BLaER1 treated with 17β-estradiol and CSF1 and Interleukin-3, amounts not matched to agents 10 nM and 100 nM (cell line): ENCODE measurements at regions not wholly inside any gene's neighbourhood (a gene's known extent, or its start where the extent isn't known, plus 50 kb on each side); places are given as distances from the start of the nearest gene placed in this dataset.
"Not testable (repeated sequence)": the region's sequence is repeated elsewhere in the genome, so short reads cannot be mapped to it uniquely, and the experiment has no call there.

Source experiments
- H3K27ac ChIP-seq, 11 experiments: shearing (Covaris generic); formaldehyde crosslinking; 2 replicates each; pipeline ENCODE4 v1.8.1; 2022
- H3K27me3 ChIP-seq, 11 experiments: shearing (Covaris generic); formaldehyde crosslinking; 2 replicates each; pipeline ENCODE4 v1.8.1; 2022
- H3K36me3 ChIP-seq, 11 experiments: shearing (Covaris generic); formaldehyde crosslinking; 2 replicates each; pipeline ENCODE4 v1.8.1; 2022
- H3K4me1 ChIP-seq, 10 experiments: shearing (Covaris generic); formaldehyde crosslinking; 2 replicates each; pipeline ENCODE4 v1.8.1; 2022
- H3K4me2 ChIP-seq, 11 experiments: shearing (Covaris generic); formaldehyde crosslinking; 2 replicates each; pipeline ENCODE4 v1.8.1; 2022
- H3K4me3 ChIP-seq, 10 experiments: shearing (Covaris generic); formaldehyde crosslinking; 2 replicates each; pipeline ENCODE4 v1.8.1; 2022
- H3K9ac ChIP-seq, 11 experiments: shearing (Covaris generic); formaldehyde crosslinking; 2 replicates each; pipeline ENCODE4 v1.8.1; 2022
- H3K9me3 ChIP-seq, 11 experiments: shearing (Covaris generic); formaldehyde crosslinking; replicated peaks in 1 of 11; 2 replicates each; pipeline ENCODE4 v1.8.1; 2022
- H4K20me1 ChIP-seq, 11 experiments: shearing (Covaris generic); formaldehyde crosslinking; 2 replicates each; pipeline ENCODE4 v1.8.1; 2022
- Cebpa-rat ChIP-seq, 11 experiments: shearing (Covaris generic); IDR thresholded peaks; 2 replicates each; pipeline ENCODE4 v1.8.1; 2022

DNA sequence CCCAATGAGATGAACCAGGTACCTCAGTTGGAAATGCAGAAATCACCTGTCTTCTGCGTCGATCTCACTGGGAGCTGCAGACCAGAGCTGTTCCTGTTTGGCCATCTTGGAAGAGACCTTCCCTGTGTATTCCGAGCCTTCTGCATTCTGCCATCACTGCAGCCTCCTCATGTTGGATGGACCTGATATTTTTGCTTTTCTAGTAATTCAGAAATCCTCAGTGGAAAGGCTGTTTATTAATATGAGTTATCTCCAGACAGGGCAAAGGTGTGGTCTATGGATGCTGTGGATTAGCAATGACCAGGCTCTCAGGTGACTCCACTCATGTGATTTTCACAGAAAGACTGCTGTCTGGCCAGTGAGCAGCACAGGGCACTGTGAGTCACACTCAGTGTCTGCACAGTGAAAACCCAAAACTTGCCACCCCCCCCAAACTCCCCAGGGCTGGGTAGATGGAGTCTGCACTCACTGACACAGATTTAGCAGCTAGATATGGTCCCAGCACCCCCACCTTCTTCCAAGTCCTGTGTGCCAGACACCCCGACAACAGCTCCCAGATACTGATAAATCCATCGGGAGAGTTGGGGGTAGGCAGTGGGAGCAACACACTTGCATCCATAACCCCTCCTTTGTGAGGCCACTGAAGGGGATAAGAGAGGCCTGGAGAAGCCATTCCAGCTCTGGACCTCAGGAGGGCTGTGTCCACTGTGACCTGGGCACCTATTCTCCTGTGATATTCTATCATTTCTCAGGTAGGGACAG is 75.2 kb upstream of the TOP3B start:
- no peak overlapping the region for H3K4me2 ChIP-seq
- no peaks in the 10 kb centered on the region for H4K20me1 ChIP-seq
- H3K4me3 ChIP-seq, result no peak overlapping the region
- H3K36me3 ChIP-seq, result no peaks in the 10 kb centered on the region
- no peak overlapping the region for H3K27ac ChIP-seq
- H3K9ac ChIP-seq, result no peak overlapping the region
- H3K4me1 ChIP-seq, result peaks cover 6 to 37% (median 32%) of the 10 kb centered on the region in 10 experiments; a peak in 18 of 20 replicates
- H3K9me3 ChIP-seq, result 0 out of 22 replicates have a peak, but pooled peaks cover 0 to 3% (median 0%) of the 10 kb centered on the region in 11 experiments
- peaks cover 0 to 18% (median 10%) of the 10 kb centered on the region in 11 experiments; a peak in 13 of 22 replicates for H3K27me3 ChIP-seq
- no peak for TF ChIP-seq Cebpa-rat (IDR thresholded peaks at IDR 0.05)

DNA sequence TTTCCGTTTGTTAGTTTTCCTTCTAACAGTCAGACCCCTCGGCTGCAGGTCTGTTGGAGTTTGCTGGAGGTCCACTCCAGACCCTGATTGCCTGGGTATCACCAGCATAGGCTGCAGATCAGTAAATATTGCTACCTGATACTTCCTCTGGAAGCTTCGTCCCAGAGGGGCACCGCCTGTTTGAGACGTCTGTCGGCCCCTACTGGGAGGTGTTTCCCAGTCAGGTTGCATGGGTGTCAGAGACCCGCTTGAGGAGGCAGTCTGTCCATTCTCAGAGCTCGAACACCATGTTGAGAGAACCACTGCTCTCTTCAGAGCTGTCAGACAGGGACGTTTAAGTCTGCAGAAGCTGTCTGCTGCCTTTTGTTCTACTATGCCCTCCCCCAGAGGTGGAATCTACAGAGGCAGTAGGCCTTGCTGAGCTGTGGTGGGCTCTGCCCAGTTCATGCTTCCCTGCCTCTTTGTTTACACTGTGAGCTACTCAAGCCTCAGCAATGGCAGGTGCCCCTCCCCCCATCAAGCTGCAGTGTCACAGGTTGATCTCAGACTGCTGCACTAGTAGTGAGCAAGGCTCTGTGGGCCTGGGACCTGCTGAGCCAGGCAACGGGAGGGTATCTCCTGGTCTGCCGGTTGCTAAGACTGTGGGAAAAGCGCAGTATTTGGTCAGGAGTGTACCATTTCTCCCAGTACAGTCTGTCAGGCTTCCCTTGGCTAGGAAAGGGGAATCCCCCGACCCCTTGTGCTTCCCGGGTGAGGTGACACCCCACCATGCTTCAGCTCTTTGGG is 74.4 kb upstream of the TOP3B start:
- H3K4me1 ChIP-seq, result peaks cover 5 to 33% (median 27%) of the 10 kb centered on the region in 10 experiments; a peak in 18 of 20 replicates
- H3K4me3 ChIP-seq, H3K4me2 ChIP-seq, H3K36me3 ChIP-seq, H3K9ac ChIP-seq, H3K9me3 ChIP-seq, H3K27ac ChIP-seq, H4K20me1 ChIP-seq: not testable (repeated sequence)
- peaks cover 0 to 18% (median 10%) of the 10 kb centered on the region in 11 experiments; a peak in 13 of 22 replicates for H3K27me3 ChIP-seq

DNA sequence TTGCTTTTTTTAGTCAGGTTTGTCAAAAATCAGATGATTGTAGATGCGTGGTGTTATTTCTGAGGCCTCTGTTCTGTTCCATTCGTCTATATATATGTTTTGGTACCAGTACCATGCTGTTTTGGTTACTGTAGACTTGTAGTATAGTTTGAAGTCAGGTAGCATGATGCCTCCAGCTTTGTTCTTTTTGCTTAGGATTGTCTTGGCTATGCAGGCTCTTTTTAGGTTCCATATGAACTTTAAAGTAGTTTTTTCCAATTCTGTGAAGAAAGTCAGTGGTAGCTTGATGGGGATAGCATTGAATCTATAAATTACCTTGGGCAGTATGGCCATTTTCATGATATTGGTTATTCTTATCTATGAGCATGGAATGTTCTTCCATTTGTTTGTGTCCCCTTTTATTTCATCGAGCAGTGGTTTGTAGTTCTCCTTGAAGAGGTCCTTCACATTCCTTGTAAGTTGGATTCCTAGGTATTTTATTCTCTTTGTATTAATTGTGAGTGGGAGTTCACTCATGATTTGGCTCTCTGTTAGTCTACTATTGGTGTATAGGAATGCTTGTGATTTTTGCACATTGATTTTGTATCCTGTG is 70.1 kb upstream of the TOP3B start:
- not testable (repeated sequence) for H3K9me3 ChIP-seq, H3K27ac ChIP-seq, H3K36me3 ChIP-seq, H3K4me2 ChIP-seq, H3K27me3 ChIP-seq, H3K4me3 ChIP-seq, H4K20me1 ChIP-seq, H3K9ac ChIP-seq, H3K4me1 ChIP-seq

DNA sequence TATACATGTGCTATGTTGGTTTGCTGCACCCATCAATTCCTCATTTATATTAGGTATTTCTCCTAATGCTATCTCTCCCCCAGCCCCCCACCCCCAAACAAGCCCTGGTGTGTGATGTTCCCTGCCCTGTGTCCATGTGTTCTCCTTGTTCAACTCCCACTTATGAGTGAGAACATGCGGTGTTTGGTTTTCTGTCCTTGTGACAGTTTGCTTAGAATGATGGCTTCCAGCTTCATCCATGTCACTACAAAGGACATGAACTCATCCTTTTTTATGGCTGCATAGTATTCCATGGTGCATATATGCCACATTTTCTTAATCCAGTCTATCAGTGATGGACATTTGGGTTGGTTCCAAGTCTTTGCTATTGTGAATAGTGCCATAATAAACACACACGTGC is 68.4 kb upstream of the TOP3B start:
- not testable (repeated sequence) for H3K4me2 ChIP-seq, H3K27me3 ChIP-seq
- H3K4me1 ChIP-seq, result peaks cover 0 to 14% (median 9%) of the 10 kb centered on the region in 10 experiments; a peak in 15 of 20 replicates

DNA sequence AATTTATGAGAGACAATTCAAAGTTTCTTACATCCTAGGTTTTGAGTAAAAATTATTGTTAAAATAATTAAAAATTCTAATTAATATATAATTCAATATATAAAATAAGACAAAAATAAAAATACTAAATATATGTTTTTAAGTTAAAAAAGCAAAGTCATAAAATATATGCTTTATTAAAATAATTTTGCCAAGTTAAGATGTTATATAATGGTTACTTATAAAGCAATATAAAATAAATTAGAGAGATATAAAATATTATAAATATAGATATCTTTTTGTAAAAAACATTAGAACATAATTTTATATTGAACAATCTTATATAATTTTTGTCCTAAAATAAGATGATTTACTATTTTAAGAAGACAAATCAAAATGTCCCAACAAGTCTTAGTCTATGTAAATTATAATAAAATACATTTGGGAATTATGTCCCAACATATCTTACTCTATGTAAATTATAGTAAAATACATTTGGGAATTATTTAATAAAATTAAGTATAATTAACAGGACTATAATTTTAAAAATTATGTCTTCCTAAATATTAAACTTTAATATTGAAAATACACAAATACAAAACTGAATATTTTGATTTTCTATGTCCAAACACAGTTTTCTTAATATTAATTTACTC is 67.7 kb upstream of the TOP3B start:
- Histone ChIP-seq H3K4me1 (peaks cover 0 to 21% (median 17%) of the 10 kb centered on the region in 10 experiments; a peak in 16 of 20 replicates), H4K20me1 (no peaks in the 10 kb centered on the region), H3K9me3 (peaks cover 0 to 3% (median 0%) of the 10 kb centered on the region in 11 experiments; a peak in 2 of 22 replicates), H3K9ac (no peak overlapping the region), H3K36me3 (no peaks in the 10 kb centered on the region), H3K27me3 (no peaks in the 10 kb centered on the region), H3K4me3 (no peak overlapping the region), H3K27ac (no peak overlapping the region), H3K4me2 (no peak overlapping the region)
- TF ChIP-seq Cebpa-rat (IDR thresholded peaks at IDR 0.05), result no peak

More for the DNA sequence above, 68.4 kb upstream of the TOP3B start:
- H3K36me3 ChIP-seq, H3K9me3 ChIP-seq, H3K9ac ChIP-seq, H4K20me1 ChIP-seq, H3K27ac ChIP-seq, H3K4me3 ChIP-seq: not testable (repeated sequence)

DNA sequence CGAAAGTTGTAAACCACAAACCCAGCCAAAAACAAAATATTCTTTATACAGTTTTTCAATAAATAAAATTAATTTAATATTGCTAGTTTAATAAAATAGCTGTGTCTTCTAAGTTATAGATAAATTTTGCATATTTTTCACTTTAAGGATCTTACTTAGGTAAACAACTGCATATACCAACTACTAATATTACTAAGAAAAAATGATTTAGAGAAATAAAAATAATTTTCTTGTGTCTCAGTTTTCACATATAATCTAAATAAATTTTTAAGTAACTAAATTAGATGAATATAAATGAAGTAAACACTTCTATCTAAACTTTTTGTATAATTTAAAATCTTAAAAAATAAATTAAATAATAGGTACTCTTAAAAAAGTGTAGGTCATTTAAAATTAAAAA is 67.1 kb upstream of the TOP3B start:
- Histone ChIP-seq H3K9me3 (peaks cover 0 to 3% (median 0%) of the 10 kb centered on the region in 11 experiments; a peak in 2 of 22 replicates), H4K20me1 (no peaks in the 10 kb centered on the region), H3K36me3 (no peaks in the 10 kb centered on the region), H3K9ac (no peak overlapping the region), H3K4me3 (no peak overlapping the region), H3K4me1 (peaks cover 0 to 27% (median 22%) of the 10 kb centered on the region in 10 experiments; a peak in 16 of 20 replicates), H3K27me3 (no peaks in the 10 kb centered on the region), H3K4me2 (no peak overlapping the region), H3K27ac (no peak overlapping the region)
- TF ChIP-seq Cebpa-rat (IDR thresholded peaks at IDR 0.05), result no peak

DNA sequence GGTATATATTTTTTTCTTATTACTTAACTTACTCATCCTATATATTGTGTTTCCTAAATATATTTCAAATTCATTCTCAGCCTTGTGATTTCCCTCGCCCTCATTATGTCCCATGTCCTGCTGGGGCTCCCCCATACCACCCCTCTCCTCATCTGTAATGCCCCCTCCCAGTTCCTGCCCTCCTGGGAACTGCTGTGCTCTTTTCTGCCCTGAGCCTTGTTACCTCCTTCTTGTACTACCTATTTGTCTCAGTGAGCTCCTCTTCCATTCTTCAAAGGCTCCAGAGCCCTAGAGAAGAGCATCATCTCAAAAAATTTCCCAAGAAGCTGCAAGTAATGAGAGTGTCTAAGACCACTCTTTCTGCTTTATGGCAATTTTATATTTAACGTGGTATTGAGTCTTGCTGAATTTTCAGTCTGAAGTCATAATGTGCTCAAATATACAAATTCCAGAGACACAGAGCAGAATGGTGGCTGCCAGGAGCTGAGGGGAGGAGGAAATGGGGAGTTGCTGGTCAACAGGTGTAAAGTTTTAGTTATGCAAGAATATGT is 66.5 kb upstream of the TOP3B start:
- Histone ChIP-seq H3K4me2 (no peak overlapping the region), H3K4me3 (no peak overlapping the region), H3K9ac (no peak overlapping the region), H3K4me1 (peaks cover 0 to 34% (median 24%) of the 10 kb centered on the region in 10 experiments; a peak in 16 of 20 replicates), H4K20me1 (no peaks in the 10 kb centered on the region), H3K9me3 (peaks cover 0 to 3% (median 0%) of the 10 kb centered on the region in 11 experiments; a peak in 2 of 22 replicates), H3K27ac (no peak overlapping the region), H3K36me3 (no peaks in the 10 kb centered on the region), H3K27me3 (no peaks in the 10 kb centered on the region)
- no peak for TF ChIP-seq Cebpa-rat (IDR thresholded peaks at IDR 0.05)

DNA sequence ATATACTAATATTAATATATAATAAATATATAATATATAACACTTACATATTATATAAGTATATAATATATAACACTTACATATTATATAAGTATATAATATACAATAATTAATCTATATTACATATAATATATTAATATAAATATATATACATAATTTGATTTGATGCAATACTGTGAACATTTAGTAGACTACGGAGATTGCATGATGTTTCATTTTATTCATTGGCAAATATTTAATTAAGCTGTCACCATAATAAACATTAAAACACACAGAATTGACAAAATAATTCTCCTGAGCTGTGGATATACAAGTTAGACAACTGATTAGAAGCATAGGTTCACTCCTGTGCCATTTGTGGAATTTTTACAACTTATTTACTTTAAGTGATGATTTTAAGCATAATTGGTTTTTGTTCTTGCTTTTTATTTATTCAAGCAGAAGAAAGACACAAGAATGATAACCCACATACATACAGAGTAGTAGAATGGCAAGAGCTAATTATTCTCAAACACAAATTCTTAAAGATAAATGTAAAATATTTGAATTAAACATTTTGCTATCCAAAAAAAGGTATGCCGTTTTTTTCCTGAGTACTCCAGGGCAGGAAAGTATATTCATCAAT is 65.8 kb upstream of the TOP3B start:
- Histone ChIP-seq H3K36me3 (no peaks in the 10 kb centered on the region), H3K4me2 (no peak overlapping the region), H3K4me1 (peaks cover 0 to 39% (median 26%) of the 10 kb centered on the region in 10 experiments; a peak in 16 of 20 replicates), H3K4me3 (no peak overlapping the region), H3K9me3 (peaks cover 0 to 3% (median 0%) of the 10 kb centered on the region in 11 experiments; a peak in 2 of 22 replicates), H3K27me3 (no peaks in the 10 kb centered on the region), H4K20me1 (no peaks in the 10 kb centered on the region), H3K27ac (no peak overlapping the region), H3K9ac (no peak overlapping the region)
- TF ChIP-seq Cebpa-rat (IDR thresholded peaks at IDR 0.05), result no peak
